ENCODE measurements at regions not wholly inside any gene's neighbourhood (a gene's known extent, or its start where the extent isn't known, plus 50 kb on each side); places are given as distances from the start of the nearest gene placed in this dataset.

DNA sequence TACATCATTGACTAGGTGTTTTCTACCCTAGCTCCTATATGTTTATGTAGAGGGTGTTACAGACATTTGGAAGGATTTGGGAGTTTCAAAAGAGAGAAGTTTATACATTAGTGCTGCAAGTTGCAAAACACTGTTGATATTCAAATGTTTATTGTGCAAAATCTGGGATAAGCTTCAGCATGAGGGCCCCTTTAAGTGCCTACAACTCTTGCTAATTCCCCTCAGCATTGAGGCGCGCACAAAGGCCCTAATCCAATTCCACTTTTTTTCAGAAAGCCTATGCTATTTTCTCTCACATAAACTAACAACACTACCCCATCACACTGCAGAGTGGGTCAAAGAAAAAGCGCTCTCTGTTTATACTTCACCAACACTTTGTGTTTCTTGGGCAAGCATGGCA lies 208.0 kb downstream of the NR2F2 start:
- DNase-seq = no peak

DNA sequence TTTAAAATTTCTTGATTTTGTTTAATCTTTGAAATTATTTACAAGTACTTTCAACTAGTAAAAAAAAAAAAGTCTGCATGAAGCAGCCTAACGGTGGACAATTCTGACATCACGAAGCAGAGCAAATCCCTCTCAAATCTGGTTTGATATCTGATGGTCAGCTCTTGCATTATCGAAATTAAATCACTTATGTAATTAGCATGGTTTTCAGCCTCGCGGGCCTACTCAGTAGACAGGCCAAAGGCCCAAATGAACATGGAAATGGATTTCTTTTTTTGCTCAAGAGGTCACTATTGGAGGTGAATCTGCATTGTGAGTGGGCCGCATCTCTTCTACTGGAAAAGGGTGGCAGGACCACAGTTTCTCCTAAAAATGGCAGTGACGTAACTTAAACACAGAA lies 209.8 kb downstream of the NR2F2 start:
- DNase-seq = no peak

DNA sequence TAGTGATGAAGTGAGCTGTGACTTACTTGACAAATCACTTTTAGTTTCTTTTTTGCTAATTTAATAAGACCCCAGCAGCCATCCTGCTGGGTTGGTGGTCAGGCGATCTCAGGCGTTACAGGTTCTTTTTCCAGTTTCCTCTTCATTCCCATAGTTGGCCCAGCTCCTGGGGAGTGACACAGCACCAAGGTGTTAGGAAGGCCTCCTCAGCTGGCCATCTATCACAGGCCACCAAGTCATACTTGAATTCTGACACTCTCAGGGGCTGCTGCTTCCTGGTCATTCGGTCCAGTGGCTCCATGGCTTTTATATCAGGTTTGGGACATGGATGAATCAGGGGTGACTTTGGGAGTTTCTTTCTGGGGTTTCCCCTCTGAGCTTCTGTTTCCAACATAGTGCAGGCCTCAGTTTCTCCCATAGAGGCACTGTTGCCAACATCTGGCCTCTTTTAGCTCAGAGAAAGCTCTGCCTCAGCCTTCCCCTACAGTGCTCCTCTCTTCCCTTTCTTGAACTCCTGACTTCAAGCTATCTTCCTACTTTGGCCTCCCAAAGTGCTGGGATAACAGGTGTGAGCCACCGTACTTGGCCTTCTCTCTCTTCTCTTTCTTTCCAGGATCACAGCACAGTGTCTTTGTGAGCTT lies 211.8 kb downstream of the NR2F2 start:
- no peak for DNase-seq

DNA sequence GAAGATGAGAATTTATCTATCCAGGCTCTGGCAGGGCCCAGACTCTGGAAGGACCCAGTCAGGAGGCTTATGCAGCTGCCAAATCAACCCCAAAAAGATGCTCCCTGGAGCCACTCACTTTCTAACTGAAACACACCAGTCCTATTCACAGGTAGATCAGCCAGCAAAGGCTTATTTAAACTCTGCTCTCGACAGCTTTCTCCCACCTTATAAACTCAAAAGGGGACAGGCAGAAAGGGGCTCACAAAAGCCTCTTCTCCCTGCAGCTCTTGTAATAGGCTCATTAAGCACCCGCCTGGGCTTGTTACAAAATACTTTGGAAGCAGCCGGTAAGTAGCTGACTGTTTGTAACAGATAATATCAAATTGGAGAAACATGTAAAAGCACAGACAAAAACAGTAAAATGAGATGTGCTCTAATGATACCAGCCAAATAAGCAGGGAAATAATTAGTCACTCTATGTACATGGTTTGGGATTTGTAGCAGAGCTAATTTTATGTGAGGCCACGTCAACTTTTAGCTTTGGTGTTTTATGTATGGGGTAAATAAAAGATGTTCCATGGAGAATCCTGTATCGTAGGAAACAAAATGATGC lies 213.8 kb downstream of the NR2F2 start:
- peak; percentile 19 for DNase-seq

DNA sequence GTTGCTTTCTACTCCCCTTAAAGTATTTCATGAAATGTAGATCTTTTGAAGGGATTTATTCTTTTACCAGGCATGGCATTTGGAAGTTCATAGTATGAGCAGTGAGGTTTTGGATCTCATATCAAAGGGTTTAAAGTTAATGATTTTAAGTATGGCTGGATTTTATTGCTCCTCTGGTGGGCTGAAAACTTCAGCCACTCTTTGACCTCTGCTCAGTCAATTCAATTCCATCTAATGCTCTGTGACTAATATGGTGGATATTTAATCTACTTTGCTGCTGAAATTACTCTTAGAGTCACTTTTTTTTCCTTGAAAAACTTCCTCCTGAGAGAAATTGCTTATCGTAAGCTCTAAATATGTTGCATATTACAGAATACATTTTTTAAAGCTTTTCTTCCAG lies 218.6 kb downstream of the NR2F2 start:
- DNase-seq = no peak

DNA sequence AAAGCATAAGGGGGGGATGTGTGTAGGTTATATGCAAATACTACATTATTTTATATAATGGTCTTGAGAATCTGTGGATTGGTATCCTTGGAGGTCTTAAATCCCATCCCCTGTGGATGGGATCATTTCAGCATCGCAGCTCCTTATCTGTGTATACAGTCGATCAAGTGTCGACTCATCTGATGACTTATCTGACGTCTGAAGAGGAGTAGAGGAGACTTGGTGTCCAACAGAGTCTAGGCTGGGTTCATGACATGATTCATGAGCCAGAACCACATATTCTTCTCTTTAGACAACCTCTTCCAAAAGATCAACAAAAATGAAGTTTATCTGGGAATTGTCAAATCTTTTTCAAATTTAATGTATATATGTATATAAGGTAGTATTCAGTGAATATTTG lies 220.7 kb downstream of the NR2F2 start:
- no peak for DNase-seq

DNA sequence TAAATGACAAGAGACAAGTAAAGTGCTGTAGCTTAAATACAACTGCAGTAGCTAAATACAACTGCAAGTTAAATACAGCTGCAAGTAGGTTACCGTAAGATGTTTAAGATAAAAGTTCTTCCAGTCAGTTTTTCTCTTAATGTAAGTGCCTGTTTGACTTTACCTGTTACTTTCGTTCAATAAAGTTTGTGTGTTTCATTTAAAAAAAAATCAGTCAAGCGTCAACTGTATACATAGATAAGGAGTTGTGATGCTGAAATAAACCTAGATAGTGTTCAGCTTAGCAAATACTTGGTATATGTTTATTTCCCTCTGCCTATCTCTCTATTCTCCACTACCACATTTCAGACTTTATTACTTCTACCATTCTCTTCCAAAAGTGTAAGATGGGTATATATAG lies 221.2 kb downstream of the NR2F2 start:
- DNase-seq = no peak

DNA sequence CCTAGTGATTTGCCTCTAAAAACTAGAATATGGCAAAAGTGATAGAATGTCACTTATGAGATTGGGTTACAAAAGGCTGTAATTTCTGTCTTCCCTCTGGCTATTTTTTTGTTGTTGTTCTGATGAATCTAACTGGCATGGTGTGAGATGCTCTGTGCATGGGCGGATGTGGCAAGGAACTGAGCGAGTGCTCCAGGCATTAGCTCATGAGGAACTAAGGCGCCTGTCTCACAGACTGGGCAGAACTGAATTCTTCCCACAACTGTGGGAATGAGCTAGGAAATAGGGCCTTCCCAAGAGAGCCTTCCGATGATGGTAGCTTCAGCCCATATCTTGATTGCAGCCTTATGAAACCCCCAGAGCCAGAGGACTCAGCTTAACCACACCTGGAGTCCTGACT lies 222.5 kb downstream of the NR2F2 start:
- DNase-seq = no peak

DNA sequence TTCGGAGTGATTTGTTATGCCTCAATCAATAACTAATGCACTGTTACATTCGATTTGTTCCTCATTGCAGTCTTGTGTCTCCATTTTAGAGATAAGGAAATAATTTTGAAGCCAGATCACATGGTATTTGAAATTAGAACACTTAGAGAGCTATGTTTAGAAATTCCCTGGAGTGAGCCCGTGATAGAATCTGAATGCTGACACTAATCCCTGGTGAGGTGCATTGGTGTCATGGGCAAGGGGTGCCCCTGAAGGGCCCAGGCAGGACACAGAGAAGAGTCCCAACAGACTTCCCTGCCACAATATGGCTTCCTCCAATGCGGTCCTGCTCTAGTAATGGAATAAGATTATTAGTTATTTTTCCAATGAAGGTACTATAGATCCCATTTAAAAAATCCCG lies 223.0 kb downstream of the NR2F2 start:
- no peak for DNase-seq

DNA sequence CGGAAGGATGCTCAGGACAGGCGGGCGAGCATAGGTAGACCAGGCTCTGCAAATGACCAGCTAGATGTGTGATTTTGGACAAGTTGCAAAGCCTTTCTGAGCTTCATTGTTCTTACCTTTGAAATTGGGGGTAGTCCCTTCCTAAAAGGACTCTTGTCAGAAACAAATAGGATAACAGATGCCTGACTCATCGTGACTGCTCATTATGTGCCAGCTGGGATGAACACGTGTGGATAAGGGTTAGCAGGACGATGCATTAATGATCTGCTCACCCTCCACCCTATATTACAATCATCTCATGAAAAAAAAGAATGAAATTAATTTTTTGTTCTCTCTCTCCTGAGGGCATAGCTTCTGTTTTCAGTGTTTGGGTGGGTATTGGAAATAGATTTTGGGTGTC lies 223.4 kb downstream of the NR2F2 start:
- no peak for DNase-seq

DNA sequence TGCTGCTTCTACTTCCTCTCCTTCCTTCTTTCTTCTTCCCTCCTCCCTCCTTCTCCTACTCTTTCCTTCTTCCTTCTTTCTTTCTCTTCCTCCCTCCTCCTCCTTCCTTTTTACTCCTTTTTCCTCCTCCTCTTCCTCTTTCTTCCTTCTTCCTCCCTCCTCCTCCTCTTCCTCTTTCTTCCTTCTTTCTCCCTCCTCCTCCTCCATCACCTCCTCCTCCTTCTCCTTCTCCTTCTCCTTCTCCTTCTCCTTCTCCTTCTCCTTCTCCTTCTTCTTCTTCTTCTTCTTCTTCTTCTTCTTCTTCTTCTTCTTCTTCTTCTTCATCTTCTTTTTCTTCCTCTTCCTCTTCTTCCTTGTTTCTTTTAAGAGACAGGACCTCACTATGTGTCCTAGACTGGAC lies 224.0 kb downstream of the NR2F2 start:
- DNase-seq = no peak

DNA sequence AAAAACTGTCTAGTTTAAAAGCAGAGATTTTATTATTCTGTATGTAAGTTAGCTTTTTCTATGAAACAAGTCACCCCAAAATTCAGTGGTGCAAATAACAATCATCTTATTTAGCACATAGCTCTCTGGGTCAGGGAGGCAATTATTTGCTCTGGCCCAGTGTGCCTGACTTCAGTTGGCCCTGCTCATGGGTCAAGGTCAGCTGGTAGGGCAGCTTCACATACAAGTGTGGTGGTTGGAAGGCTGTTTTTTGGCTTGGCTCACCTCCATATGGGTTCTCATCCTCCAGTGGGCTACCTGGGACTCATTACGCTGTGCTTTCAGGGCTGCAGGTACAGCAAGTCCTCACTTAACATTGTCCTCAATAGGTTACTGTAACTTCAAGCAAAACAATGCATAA lies 228.6 kb downstream of the NR2F2 start:
- DNase-seq = no peak

DNA sequence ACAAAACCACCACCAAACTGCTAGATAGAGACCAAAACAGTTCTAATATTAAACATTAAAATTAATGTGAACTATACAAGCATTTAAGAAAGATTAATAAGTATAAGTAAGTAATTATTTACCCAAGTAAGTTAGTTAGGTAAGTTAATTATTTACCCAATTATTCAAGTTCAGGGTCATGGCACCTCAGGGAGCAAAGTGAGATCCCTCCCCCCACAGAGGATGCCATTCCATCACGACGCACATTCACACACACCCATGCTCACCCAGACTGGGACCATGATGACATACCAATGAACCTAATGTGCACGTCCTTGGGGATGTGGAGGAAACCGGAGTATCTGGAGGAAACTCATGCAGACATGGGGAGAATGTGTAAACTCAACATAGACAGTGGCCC lies 229.1 kb downstream of the NR2F2 start:
- no peak for DNase-seq

DNA sequence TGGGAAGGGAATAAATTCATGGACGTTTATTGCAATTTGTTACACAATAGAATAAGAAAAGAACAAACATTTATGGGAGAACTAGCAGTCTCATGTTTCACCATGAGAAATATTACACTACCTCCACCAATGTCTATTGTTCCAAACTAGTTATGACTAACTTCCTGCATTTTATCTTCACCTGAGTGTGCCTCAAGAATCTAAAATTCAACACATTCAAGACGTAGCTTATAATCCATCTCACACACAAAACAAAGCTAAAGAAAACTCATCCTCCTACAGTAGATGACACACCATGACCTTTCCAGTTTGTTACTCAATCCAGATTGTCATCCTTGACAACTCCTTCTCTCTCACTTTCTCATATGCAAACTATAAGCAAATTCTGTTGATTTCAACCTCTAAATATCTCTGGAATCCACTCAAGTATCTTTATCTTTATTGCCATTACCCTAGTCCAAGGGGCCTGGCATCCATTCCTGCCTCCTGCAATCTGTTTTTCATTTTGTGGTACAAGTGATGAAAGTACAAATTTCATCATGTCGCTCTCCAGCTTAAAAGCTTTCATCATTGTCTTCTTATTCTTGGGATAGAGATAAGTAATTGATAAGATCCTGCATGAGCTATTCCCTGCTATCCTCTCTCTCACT lies 229.9 kb downstream of the NR2F2 start:
- DNase-seq = no peak

DNA sequence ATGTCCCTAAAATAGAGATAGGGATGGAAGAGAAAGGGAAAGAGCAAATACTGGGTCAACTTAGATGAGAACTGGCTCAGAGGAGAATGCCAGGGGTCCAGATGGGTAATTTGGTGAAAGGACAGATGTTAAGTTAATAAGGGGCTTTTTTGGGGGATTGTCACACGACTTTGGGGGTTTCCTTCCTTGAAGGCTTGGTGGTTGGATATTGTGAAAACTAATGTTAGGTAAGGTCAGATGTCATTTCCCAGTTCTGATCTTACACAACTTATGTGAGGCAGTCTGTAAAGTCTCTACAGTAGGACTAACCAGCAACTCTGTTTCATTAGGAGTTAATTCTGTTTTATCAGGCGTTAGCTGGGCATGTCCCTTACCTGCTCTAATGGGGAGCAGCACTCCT lies 231.1 kb downstream of the NR2F2 start:
- no peak for DNase-seq

DNA sequence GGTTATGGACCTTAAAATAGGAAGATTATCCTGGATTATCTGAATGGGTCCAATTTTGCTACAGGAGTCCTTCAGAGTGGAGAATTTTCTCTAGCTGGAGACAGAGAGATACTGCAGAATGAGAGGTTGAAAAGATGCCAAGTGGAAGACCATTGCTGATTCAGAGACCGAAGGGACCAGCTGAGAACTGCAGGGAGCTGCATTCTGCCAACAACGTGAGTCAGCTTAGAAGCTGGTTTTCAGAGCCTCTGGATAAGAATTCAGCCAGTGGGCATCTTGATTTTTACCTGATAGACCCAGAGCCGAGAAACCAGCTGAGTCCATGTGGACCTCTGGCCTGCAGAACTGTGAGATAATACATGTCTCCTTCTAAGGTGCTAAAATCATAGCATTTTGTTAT lies 234.0 kb downstream of the NR2F2 start:
- no peak for DNase-seq

DNA sequence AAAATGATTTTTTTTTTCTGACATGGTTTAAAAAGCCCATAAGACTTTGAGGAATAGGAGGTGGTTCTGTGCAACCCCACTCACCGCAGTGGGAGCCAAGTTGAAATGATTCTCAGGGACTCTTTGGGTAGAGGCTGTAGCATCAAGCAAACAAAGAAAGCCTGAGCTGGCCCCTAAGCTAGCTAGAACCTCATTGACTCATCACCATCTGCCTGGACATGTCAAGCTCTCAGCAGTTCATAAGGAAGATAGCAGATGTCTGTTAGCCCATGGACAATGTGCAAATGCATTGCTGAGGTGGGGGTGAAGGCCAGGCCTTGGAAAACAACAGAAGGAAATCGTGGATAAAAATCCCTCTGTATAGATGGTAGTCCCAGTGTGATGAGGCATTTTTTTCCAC lies 234.8 kb downstream of the NR2F2 start:
- DNase-seq = no peak

DNA sequence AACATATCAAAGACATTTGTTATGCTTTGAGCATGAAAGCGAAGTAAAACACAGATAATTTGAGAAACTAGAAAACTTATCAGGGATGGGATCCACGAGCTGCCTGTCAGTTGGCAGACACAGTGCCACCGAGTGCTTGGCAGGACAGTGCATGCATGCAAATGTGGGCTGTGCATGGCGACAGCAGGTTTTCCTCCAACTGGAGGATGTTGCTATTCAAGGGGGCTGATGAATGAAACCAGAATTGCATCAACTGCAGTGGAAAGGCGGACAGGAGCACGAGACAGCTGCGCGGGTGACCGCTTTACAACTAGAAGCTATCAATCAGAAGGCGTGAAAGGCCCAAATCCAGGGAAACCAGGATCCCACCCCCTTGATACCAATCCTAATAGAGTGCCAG lies 244.3 kb downstream of the NR2F2 start:
- DNase-seq = no peak

DNA sequence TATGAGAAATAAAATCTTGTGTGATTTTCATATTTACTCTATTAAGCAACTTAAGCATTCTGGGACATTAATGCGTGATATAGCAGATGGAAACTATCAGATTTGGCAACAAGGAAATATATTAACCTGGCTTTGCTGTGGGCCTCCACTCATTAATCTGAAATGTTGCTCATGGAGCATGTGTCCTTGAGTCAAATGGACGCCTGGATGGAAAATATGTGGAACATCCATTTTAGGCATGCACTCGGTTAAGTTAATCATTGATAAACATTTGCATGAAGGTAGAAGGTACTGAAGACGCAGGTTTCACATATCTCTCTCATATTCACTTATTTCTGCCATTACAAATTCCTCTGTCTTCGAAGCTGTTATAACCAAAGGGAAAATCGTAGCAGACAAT lies 246.1 kb downstream of the NR2F2 start:
- DNase-seq = no peak

DNA sequence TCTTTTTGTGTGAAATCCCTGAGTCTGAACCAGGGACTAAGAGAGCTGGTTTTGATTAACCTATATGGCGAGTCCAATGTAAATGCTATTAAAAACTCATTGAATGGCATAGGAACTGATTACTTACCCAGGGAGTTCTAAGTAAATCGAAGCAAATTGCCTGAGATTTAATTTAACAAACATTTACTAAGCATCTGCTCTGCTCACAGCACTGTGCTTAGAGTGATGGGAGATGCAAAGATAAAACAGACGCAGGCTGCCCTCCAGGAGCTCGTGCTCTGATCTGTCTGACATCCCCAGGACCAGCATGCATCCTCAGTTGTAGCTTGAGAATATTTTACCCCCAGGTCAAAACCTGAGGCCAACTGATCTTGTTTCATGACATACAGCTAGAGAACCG lies 247.9 kb downstream of the NR2F2 start:
- no peak for DNase-seq

DNA sequence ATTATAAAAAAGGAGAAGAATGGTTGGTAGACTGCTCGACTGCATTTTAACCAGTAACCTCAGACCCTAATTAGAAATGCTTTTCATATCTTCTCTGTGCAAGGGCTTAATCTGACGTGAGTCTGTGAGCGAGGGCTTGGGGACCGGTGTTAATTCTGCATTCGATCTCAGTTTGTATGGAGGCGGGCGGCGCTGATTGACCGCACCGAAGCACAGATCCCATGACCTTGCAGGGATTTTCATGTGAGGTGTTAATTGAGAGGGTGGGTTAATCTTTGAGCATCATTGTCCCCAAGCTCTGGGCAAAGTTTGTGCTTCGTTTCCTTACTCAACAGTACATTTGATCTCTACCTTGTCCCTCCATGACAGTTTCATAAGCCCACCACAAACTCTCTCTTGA lies 250.9 kb downstream of the NR2F2 start:
- DNase-seq = no peak

DNA sequence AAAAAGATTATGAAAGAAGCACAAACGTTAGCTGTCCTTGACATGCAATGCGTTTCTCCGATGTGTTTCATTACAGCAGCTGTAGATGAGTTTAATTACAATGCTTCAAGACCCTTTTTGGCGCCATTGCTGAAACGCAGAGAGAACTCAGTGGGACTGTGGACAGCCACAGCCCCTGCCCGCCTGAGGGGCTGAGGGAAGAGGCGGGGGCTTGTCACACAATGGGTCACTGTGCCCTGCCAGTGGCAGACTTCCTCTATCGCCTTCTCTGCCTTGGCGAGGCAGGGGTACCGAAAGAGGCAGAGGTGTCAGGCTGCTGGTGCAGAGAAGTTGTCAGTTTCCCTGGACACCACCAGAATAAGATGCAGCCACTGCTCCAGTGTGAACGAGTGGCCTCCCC lies 252.0 kb downstream of the NR2F2 start:
- no peak for DNase-seq

DNA sequence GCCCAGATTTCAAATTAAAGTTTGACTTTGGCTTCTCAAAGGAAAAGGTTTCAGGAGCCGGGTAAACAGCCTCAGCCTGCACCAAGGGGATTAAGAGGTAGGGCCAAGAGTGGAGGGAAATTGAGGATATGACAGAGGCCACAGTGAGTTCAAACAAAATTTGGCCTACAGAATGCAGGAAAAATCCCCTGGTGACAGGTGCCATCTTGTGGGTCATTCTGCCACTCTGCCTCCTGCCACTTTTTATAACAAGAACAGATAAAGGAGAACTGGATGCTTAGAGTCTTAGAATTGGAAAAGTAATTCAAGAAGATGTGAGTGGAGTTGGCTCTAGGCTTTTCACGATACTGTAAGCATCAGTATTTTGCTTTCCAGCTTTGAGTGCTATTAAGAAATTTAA lies 253.2 kb downstream of the NR2F2 start:
- DNase-seq = no peak

DNA sequence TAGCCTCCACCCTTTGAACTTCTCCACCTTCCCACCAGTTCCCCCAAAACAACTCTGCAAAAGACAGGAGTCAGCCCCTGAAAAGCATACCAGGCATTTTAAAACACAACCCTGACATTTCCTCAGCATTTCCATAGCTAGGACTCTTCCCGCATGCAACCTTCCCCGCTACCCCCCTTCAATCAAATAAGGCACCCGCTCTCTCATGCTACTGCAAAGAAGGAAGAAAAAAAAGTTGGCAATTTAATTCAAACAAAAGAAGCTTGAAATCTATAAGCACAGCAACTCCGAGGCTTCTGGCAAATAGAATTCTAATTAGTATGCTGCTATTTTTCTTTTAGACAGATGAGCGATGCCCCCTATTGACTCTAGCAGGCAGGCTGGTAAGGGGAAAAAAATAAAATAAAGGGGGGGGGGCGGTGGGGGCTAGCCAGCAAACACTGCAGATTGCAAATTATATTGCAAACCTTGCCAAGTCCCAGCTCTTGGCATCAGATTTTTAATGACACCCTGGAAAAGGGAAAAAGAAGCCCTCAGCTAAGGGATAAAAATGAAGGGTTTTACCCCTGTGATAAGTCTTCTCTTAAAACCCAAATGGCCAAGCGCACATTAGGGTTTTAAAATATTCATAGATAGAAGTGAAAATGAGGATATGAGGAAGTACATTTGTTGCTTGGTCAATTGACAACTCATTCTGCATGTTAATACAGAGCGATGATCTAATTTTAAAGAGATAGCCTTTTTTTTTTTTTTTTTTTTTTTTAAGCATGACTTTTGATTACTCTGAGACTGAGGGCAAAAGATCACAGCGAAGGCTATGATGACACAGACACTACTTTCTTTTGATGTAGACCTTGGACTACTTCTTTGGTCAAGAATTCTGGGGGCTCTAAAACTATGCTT lies 255.2 kb downstream of the NR2F2 start:
- DNase-seq = no peak
